ENCODE measurements at regions not wholly inside any gene's neighbourhood (a gene's known extent, or its start where the extent isn't known, plus 50 kb on each side); places are given as distances from the start of the nearest gene placed in this dataset.

DNA sequence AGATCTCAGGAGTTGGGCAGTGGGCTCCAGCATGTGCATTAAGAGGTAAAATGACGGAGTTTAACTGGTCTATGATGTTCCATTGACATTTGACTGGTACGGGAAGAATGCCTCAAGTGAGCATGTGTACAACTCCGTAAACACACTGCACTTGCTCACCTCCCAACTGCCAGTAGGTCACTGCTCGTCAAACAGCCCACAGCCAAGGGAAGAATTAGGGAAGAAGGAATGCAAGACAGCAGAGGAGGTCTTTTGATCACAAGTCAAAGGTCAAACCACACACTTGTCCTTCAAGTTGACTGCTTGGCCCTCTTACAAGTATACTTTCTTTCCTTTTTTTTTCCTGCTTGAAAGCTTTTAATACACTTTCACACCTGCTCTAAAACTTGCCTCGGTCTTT, 236.7 kb downstream of the B3GLCT start (continued):
- TF ChIP-seq, protein P1, sequence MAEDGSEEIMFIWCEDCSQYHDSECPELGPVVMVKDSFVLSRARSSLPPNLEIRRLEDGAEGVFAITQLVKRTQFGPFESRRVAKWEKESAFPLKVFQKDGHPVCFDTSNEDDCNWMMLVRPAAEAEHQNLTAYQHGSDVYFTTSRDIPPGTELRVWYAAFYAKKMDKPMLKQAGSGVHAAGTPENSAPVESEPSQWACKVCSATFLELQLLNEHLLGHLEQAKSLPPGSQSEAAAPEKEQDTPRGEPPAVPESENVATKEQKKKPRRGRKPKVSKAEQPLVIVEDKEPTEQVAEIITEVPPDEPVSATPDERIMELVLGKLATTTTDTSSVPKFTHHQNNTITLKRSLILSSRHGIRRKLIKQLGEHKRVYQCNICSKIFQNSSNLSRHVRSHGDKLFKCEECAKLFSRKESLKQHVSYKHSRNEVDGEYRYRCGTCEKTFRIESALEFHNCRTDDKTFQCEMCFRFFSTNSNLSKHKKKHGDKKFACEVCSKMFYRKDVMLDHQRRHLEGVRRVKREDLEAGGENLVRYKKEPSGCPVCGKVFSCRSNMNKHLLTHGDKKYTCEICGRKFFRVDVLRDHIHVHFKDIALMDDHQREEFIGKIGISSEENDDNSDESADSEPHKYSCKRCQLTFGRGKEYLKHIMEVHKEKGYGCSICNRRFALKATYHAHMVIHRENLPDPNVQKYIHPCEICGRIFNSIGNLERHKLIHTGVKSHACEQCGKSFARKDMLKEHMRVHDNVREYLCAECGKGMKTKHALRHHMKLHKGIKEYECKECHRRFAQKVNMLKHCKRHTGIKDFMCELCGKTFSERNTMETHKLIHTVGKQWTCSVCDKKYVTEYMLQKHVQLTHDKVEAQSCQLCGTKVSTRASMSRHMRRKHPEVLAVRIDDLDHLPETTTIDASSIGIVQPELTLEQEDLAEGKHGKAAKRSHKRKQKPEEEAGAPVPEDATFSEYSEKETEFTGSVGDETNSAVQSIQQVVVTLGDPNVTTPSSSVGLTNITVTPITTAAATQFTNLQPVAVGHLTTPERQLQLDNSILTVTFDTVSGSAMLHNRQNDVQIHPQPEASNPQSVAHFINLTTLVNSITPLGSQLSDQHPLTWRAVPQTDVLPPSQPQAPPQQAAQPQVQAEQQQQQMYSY (CRISPR knock-in tag; IDR thresholded peaks at IDR 0.05) = no peak
- TF ChIP-seq ZSCAN29 (IDR thresholded peaks at IDR 0.05) = no peak

DNA sequence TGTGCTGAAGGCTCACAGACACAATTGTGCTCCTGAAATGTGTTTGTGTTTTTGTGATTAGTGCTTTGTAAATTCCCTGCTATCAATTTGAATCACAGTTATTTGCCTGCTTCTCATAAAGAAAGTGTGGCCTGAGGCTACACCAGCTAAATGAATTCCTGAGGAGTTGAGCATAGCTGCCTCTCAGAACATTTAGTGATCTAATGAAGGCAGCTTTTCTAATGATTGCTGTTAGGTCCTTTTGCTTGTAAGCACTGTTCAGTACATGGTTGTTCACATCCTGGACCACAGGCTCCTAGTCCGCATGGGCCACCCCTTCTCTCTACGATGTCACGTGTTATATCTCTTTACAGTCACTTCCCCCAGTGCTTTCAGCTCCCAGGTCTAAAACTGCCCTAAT, 238.2 kb downstream of the B3GLCT start:
- Histone ChIP-seq H3K4me3 (no peak overlapping the region), H3K4me1 (ENCODE audit: control insufficient read depth, insufficient read depth, low read length) (no peaks in the 10 kb centered on the region), H3K27ac (ENCODE audit: control insufficient read depth, insufficient read depth) (no peak overlapping the region), H4K20me1 (ENCODE audit: control insufficient read depth, insufficient read depth) (no peaks in the 10 kb centered on the region), H3K79me2 (ENCODE audit: control insufficient read depth, insufficient read depth, low read length) (no peaks in the 10 kb centered on the region), H3K4me2 (ENCODE audit: control insufficient read depth, insufficient read depth) (no peak overlapping the region), H3K9ac (ENCODE audit: control insufficient read depth, insufficient read depth, low read length) (no peak overlapping the region), H3K36me3 (ENCODE audit: control insufficient read depth in 2 of 2, insufficient read depth in 2 of 2, low read length in 1 of 2) (no peaks in the 10 kb centered on the region), H2AFZ (ENCODE audit: control insufficient read depth, low read depth, low read length) (no peak overlapping the region), H3K9me3 (replicated peaks; ENCODE audit: control insufficient read depth, insufficient read depth, low read length) (no peaks in the 10 kb centered on the region), H3K27me3 (replicated peaks in 1 of 2; ENCODE audit: control insufficient read depth in 2 of 2, insufficient read depth in 2 of 2, low read length in 1 of 2) (no peaks in the 10 kb centered on the region)
- CTCF ChIA-PET = interaction anchor here (1.2 to 2.0 kb wide), 3 partner anchors 12 to 303 kb away, joined by 4 to 6 read pairs (median 5); no protein-coding TSS in a partner anchor
- POLR2A ChIA-PET = no interaction called here
- peak; percentile 80 for ATAC-seq
- SMC1A ChIA-PET (ENCODE audit: uncharacterized antibody, unreplicated experiment) = no interaction called here
- FAIRE-seq = no peak
- BruUV-seq (replicated peaks) = no TSS peak
- TF ChIP-seq BCL11A (IDR thresholded peaks at IDR 0.05; ENCODE audit: low read depth, low read length) (0 out of 2 replicates have a peak, but pooled peaks have one; percentile 43), EP300 (IDR thresholded peaks at IDR 0.05; ENCODE audit: borderline replicate concordance in 1 of 2, control insufficient read depth in 1 of 2, low read depth in 2 of 2, low read length in 2 of 2) (peak in 1 of 2 experiments; percentile 43; a peak in 1 of 4 replicates), IRF4 (IDR thresholded peaks at IDR 0.05; ENCODE audit: low read depth, low read length) (peak; percentile 63; the same call in 1 of the 2 replicates), FOXM1 (IDR thresholded peaks at IDR 0.05; ENCODE audit: low read depth, low read length) (no peak), MTA3 (IDR thresholded peaks at IDR 0.05; ENCODE audit: borderline replicate concordance, low read length) (no peak), TAF1 (IDR thresholded peaks at IDR 0.05; ENCODE audit: borderline replicate concordance, low read depth, low read length) (no peak), ZNF24 (IDR thresholded peaks at IDR 0.05) (peak; percentile 46; the same call in 1 of the 2 replicates), SUZ12 (IDR thresholded peaks at IDR 0.05; ENCODE audit: unreplicated experiment) (no peak), JUNB (IDR thresholded peaks at IDR 0.05) (peak; percentile 56), RAD51 (IDR thresholded peaks at IDR 0.05) (peak; percentile 37; the same call in 1 of the 2 replicates)
- in situ Hi-C loops (cut with MboI) = no loop called here
- DNase-seq (ENCODE audit: low read depth, low spot score) = peak; percentile 13
- intact Hi-C loops (cut with micrococcal nuclease; ENCODE audit: unreplicated experiment) = loop anchor here (10.0 kb wide), 1 partner anchor 177 kb away; no protein-coding TSS in a partner anchor
- RAD21 ChIA-PET (ENCODE audit: unreplicated experiment) = interaction anchor here (0.9 to 1.4 kb wide), 3 partner anchors 10 to 303 kb away, joined by 3 to 5 read pairs (median 5); no protein-coding TSS in a partner anchor
- WGBS (ENCODE audit: insufficient coverage, insufficient replicate concordance, low lambda C conversion rate, missing lambda C conversion rate) = 0% methylated on average over 3 of the region's 3 CpGs

All from GM12878 (cell line).